H1 (cell line): ENCODE measurements at regions not wholly inside any gene's neighbourhood (a gene's known extent, or its start where the extent isn't known, plus 50 kb on each side); places are given as distances from the start of the nearest gene placed in this dataset.

Source experiments
- BCL11A ChIP-seq, 2 experiments: IDR thresholded peaks; one replicate each; pipeline ENCODE4 v1.6.1; 2011; ENCODE audit warnings: low read depth in 2 of 2, low read length in 2 of 2, mild to moderate bottlenecking in 2 of 2
- EZH2 ChIP-seq: fragments of 200-600 bp; sonication (generic); IDR thresholded peaks from 2 replicates; pipeline ENCODE4 v1.7.1; 2012; ENCODE audit warnings: low read depth, mild to moderate bottlenecking, moderate library complexity, low read length, inconsistent platforms; ENCODE audit not compliant: severe bottlenecking
- NANOG ChIP-seq: IDR thresholded peaks from 2 replicates; pipeline ENCODE4 v1.6.1; 2011; ENCODE audit warnings: low read length, low read depth, mild to moderate bottlenecking, inconsistent platforms; ENCODE audit not compliant: insufficient read depth, poor library complexity, severe bottlenecking

GRCh38 chr10:71123023-71123422 lies 89.3 kb upstream of the UNC5B start (continued):
- TF ChIP-seq EZH2 (no peak), BCL11A (IDR thresholded peaks at IDR 0.05; ENCODE audit: low read depth in 2 of 2, low read length in 2 of 2) (no peak), NANOG (no peak)
